ENCODE measurements at regions not wholly inside any gene's neighbourhood (a gene's known extent, or its start where the extent isn't known, plus 50 kb on each side); places are given as distances from the start of the nearest gene placed in this dataset.

GRCh38 chr18:38042211-38042890, 476.8 kb upstream of the CELF4 start:
- TF ChIP-seq CTCF (IDR thresholded peaks at IDR 0.05) (no peak), POLR2A (IDR thresholded peaks at IDR 0.05) (no peak), POLR2AphosphoS5 (IDR thresholded peaks at IDR 0.05) (no peak)
- Histone ChIP-seq H3K9me3 (no peaks in the 10 kb centered on the region), H3K27ac (no peak overlapping the region), H3K4me3 (no peak overlapping the region), H3K36me3 (no peaks in the 10 kb centered on the region), H3K27me3 (peaks cover 0 to 16% of the 10 kb centered on the region in 2 donors), H3K4me1 (no peaks in the 10 kb centered on the region)
- DNase-seq (ENCODE audit: low spot score in 2 of 2) = no peak
- intact Hi-C loops (cut with DNase I; ENCODE audit: low total_unique reads) = no loop called here

GRCh38 chr18:38038242-38038641, 472.6 kb upstream of the CELF4 start:
- TF ChIP-seq POLR2A (IDR thresholded peaks at IDR 0.05) = no peak
- no peak for TF ChIP-seq CTCF (IDR thresholded peaks at IDR 0.05)
- TF ChIP-seq POLR2AphosphoS5 (IDR thresholded peaks at IDR 0.05) = no peak
- no peaks in the 10 kb centered on the region for H3K4me1 ChIP-seq
- H3K4me3 ChIP-seq = no peak overlapping the region
- no peak overlapping the region for H3K27ac ChIP-seq
- no peaks in the 10 kb centered on the region for H3K9me3 ChIP-seq
- H3K36me3 ChIP-seq = no peaks in the 10 kb centered on the region
- intact Hi-C loops (cut with DNase I; ENCODE audit: low total_unique reads) = no loop called here
- H3K27me3 ChIP-seq = peaks cover 0 to 16% of the 10 kb centered on the region in 2 donors
- no peak for DNase-seq (ENCODE audit: low spot score in 2 of 2)

GRCh38 chr18:38035193-38035592, 469.6 kb upstream of the CELF4 start:
- H3K36me3 ChIP-seq = no peaks in the 10 kb centered on the region
- no peak for DNase-seq (ENCODE audit: low spot score in 2 of 2)
- H3K9me3 ChIP-seq = no peaks in the 10 kb centered on the region
- no peaks in the 10 kb centered on the region for H3K4me1 ChIP-seq
- no peak for TF ChIP-seq POLR2AphosphoS5 (IDR thresholded peaks at IDR 0.05)
- no peak for TF ChIP-seq CTCF (IDR thresholded peaks at IDR 0.05)
- no peak for TF ChIP-seq POLR2A (IDR thresholded peaks at IDR 0.05)
- H3K4me3 ChIP-seq = no peak overlapping the region
- H3K27me3 ChIP-seq = peaks cover 0 to 7% of the 10 kb centered on the region in 2 donors
- no peak overlapping the region for H3K27ac ChIP-seq
- intact Hi-C loops (cut with DNase I; ENCODE audit: low total_unique reads) = no loop called here

GRCh38 chr18:38033282-38033681, 467.7 kb upstream of the CELF4 start:
- H3K36me3 ChIP-seq = no peaks in the 10 kb centered on the region
- DNase-seq (ENCODE audit: low spot score in 2 of 2) = no peak

More at GRCh38 chr18:38033282-38033681, 467.7 kb upstream of the CELF4 start:
- no peak overlapping the region for H3K4me3 ChIP-seq
- no peaks in the 10 kb centered on the region for H3K9me3 ChIP-seq
- H3K27ac ChIP-seq = no peak overlapping the region
- no peaks in the 10 kb centered on the region for H3K4me1 ChIP-seq
- no peaks in the 10 kb centered on the region for H3K27me3 ChIP-seq
- intact Hi-C loops (cut with DNase I; ENCODE audit: low total_unique reads) = no loop called here
- TF ChIP-seq POLR2AphosphoS5 (IDR thresholded peaks at IDR 0.05) (no peak), POLR2A (IDR thresholded peaks at IDR 0.05) (no peak), CTCF (IDR thresholded peaks at IDR 0.05) (no peak)
